ENCODE measurements at regions not wholly inside any gene's neighbourhood (a gene's known extent, or its start where the extent isn't known, plus 50 kb on each side); places are given as distances from the start of the nearest gene placed in this dataset.

GRCh38 chr3:72351536-72351935 lies 496.7 kb downstream of the SHQ1 start:
- TF ChIP-seq TCF7L2 (IDR thresholded peaks at IDR 0.05; ENCODE audit: low read depth, low read length), result no peak
- TF ChIP-seq, protein P1, sequence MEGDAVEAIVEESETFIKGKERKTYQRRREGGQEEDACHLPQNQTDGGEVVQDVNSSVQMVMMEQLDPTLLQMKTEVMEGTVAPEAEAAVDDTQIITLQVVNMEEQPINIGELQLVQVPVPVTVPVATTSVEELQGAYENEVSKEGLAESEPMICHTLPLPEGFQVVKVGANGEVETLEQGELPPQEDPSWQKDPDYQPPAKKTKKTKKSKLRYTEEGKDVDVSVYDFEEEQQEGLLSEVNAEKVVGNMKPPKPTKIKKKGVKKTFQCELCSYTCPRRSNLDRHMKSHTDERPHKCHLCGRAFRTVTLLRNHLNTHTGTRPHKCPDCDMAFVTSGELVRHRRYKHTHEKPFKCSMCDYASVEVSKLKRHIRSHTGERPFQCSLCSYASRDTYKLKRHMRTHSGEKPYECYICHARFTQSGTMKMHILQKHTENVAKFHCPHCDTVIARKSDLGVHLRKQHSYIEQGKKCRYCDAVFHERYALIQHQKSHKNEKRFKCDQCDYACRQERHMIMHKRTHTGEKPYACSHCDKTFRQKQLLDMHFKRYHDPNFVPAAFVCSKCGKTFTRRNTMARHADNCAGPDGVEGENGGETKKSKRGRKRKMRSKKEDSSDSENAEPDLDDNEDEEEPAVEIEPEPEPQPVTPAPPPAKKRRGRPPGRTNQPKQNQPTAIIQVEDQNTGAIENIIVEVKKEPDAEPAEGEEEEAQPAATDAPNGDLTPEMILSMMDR (IDR thresholded peaks at IDR 0.05), result no peak
- TF ChIP-seq, protein P2, sequence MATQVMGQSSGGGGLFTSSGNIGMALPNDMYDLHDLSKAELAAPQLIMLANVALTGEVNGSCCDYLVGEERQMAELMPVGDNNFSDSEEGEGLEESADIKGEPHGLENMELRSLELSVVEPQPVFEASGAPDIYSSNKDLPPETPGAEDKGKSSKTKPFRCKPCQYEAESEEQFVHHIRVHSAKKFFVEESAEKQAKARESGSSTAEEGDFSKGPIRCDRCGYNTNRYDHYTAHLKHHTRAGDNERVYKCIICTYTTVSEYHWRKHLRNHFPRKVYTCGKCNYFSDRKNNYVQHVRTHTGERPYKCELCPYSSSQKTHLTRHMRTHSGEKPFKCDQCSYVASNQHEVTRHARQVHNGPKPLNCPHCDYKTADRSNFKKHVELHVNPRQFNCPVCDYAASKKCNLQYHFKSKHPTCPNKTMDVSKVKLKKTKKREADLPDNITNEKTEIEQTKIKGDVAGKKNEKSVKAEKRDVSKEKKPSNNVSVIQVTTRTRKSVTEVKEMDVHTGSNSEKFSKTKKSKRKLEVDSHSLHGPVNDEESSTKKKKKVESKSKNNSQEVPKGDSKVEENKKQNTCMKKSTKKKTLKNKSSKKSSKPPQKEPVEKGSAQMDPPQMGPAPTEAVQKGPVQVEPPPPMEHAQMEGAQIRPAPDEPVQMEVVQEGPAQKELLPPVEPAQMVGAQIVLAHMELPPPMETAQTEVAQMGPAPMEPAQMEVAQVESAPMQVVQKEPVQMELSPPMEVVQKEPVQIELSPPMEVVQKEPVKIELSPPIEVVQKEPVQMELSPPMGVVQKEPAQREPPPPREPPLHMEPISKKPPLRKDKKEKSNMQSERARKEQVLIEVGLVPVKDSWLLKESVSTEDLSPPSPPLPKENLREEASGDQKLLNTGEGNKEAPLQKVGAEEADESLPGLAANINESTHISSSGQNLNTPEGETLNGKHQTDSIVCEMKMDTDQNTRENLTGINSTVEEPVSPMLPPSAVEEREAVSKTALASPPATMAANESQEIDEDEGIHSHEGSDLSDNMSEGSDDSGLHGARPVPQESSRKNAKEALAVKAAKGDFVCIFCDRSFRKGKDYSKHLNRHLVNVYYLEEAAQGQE (IDR thresholded peaks at IDR 0.05; ENCODE audit: insufficient read depth in 1 of 2, low read depth in 2 of 2, low read length in 1 of 2), result no peak
- no peak for TF ChIP-seq SIN3A (IDR thresholded peaks at IDR 0.05; ENCODE audit: borderline replicate concordance, insufficient read depth, low read depth, low read length)
